Esophagus squamous epithelium (tissue), 4 donors: ENCODE measurements at regions not wholly inside any gene's neighbourhood (a gene's known extent, or its start where the extent isn't known, plus 50 kb on each side); places are given as distances from the start of the nearest gene placed in this dataset.

Source experiments
- CTCF ChIP-seq, 6 experiments: fragments of 450-650 bp in 4 of 6; fragments of 200-600 bp in 2 of 6; sonication (generic) in 2 of 6; IDR thresholded peaks; one replicate each; pipeline ENCODE4 v1.5.1; 2016 to 2019; ENCODE audit warnings: antibody characterized with exemption in 6 of 6, mild to moderate bottlenecking in 4 of 6, moderate library complexity in 4 of 6
- POLR2A ChIP-seq, 4 donors: fragments of 450-650 bp; IDR thresholded peaks; one replicate each; pipeline ENCODE4 v1.6.1; 2017; ENCODE audit warnings: antibody characterized with exemption in 4 of 4, mild to moderate bottlenecking in 4 of 4, moderate library complexity in 3 of 4

- no peak for TF ChIP-seq CTCF (IDR thresholded peaks at IDR 0.05)
- TF ChIP-seq POLR2A (IDR thresholded peaks at IDR 0.05), result no peak
Measured at GRCh38 chr3:32630266-32630665, 54.7 kb upstream of the CNOT10 start.
